ENCODE measurements at regions not wholly inside any gene's neighbourhood (a gene's known extent, or its start where the extent isn't known, plus 50 kb on each side); places are given as distances from the start of the nearest gene placed in this dataset.

DNA sequence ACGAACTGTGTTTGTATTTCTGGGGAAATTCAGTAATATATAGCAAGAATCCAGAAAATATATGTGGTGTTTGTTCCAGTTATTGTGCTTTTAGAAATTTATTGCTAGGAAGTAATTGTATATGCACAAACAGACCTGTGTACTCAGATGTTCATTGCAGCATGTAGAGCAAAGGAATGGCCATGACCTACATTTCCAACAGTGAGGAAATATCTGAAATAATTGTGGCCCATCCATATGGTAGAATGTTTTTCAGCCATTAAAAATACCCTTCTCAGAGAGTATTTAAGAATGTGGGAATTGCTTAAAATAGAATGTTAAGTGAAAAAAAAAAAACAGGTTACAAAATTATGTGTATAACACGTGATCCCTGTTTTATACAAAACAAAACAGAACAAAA is 77.3 kb downstream of the TMX1 start:
- TF ChIP-seq, protein P1, sequence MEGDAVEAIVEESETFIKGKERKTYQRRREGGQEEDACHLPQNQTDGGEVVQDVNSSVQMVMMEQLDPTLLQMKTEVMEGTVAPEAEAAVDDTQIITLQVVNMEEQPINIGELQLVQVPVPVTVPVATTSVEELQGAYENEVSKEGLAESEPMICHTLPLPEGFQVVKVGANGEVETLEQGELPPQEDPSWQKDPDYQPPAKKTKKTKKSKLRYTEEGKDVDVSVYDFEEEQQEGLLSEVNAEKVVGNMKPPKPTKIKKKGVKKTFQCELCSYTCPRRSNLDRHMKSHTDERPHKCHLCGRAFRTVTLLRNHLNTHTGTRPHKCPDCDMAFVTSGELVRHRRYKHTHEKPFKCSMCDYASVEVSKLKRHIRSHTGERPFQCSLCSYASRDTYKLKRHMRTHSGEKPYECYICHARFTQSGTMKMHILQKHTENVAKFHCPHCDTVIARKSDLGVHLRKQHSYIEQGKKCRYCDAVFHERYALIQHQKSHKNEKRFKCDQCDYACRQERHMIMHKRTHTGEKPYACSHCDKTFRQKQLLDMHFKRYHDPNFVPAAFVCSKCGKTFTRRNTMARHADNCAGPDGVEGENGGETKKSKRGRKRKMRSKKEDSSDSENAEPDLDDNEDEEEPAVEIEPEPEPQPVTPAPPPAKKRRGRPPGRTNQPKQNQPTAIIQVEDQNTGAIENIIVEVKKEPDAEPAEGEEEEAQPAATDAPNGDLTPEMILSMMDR (IDR thresholded peaks at IDR 0.05): no peak
- TF ChIP-seq POLR2A (IDR thresholded peaks at IDR 0.05) (no peak), EP300 (IDR thresholded peaks at IDR 0.05) (no peak)
